ENCODE measurements at regions not wholly inside any gene's neighbourhood (a gene's known extent, or its start where the extent isn't known, plus 50 kb on each side); places are given as distances from the start of the nearest gene placed in this dataset.

DNA sequence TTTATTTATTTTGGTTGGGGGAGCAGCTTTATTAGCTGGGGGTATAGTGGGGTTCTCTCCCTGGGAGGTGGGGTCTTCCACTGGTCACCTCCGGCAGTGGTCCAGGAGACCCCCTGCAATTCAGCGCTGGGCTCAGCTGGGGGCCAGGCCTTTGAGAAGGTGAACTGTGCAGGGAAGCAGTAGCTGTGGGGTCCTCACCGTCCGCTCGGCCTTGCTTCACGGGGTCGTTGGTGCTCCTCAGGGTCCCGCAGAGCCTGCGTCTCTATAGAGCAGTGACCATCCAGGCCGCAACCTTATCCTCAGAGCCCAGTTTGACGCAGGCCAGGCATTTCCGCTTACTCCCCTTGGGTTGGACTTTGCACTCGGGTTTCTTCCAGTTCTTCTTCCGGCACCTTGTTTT is 1954.7 kb downstream of the TP53TG3F start:
- TF ChIP-seq, protein P1, sequence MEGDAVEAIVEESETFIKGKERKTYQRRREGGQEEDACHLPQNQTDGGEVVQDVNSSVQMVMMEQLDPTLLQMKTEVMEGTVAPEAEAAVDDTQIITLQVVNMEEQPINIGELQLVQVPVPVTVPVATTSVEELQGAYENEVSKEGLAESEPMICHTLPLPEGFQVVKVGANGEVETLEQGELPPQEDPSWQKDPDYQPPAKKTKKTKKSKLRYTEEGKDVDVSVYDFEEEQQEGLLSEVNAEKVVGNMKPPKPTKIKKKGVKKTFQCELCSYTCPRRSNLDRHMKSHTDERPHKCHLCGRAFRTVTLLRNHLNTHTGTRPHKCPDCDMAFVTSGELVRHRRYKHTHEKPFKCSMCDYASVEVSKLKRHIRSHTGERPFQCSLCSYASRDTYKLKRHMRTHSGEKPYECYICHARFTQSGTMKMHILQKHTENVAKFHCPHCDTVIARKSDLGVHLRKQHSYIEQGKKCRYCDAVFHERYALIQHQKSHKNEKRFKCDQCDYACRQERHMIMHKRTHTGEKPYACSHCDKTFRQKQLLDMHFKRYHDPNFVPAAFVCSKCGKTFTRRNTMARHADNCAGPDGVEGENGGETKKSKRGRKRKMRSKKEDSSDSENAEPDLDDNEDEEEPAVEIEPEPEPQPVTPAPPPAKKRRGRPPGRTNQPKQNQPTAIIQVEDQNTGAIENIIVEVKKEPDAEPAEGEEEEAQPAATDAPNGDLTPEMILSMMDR (IDR thresholded peaks at IDR 0.05; ENCODE audit: low read length): no peak
- TF ChIP-seq EZH2 (IDR thresholded peaks at IDR 0.05; ENCODE audit: borderline replicate concordance, low read length): no peak

All from OCI-LY1 (cell line).